ENCODE measurements at regions not wholly inside any gene's neighbourhood (a gene's known extent, or its start where the extent isn't known, plus 50 kb on each side); places are given as distances from the start of the nearest gene placed in this dataset.
A peak's percentile ranks its signal among the peaks of the same experiment; 100 is the strongest.
"Not testable (repeated sequence)": the region's sequence is repeated elsewhere in the genome, so short reads cannot be mapped to it uniquely, and the experiment has no call there.

DNA sequence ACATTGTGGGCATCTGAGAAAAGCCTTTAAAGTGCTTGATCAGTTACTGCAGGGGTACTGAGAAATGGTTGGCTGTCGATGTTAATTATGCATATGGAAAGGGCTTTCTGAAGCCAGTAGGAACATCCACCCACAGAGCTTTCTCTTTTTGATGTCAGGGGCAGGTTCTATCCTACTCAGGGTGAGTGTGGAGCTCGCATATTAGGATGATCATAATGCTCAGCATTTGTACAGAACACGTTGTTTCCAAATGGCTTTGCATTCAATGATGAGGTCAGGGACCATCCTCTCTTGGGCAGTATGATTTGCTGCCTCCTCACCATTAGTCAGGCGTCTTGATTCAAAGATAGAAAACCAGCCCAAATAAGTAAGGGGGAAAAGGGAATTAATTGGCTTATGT is 141.9 kb downstream of the HMHB1 start:
- no peak for DNase-seq (ENCODE audit: low spot score)

DNA sequence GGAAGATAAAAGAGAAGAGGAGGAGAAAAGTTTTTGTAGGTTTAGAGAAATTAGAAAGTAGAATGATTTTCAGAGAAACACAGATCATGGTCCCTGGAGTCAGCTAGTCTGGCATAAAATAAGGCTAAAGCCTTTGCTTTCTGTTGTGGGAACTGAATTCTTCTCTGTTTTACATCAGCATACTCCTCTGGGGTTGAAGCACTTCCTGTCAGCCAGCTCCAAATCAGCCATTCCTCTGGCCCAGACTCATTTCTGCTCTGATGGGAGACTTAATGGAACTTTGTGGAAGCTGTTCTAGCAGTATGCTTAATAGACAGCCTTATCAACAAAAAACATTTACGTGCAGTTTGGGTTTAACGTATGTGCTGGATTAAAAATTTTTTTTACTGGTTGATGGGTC is 143.2 kb downstream of the HMHB1 start:
- no peak for DNase-seq (ENCODE audit: low spot score)

DNA sequence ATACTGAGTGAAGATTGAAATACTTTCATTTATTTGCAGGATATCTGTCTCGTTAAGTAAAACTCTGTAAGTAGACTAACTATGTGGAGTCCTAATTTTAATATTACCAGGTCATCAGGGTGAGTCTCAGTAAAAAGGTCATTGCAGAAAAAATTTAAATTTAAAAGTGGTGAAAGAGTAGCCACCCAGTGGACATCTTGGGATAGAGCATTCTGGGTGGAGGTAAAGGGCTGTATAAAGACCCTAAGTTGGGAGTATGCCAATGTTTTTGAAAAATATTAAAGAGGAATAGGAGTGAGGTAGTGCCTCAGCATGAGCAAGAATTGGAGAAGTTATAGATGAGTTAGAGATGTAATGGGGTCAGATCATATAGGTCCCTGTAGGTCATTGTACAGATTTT is 145.5 kb downstream of the HMHB1 start:
- DNase-seq (ENCODE audit: low spot score), result no peak

DNA sequence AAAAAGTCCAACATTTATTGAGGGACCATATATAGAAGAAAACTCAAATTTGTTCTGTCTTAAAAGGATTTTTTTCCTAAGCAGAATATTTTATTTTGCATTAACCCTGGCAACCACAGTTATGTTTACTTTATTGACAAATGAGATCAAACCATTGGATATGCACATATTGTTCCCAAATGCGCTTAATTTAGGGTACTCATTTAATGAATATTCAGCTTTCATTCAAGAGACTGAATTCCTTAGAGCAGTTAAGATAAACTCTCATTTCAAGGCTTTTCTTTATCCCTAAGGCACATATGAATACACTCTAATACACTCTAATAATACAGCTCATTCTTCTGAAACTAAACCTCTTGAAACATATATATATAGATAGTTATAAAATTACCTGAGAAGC is 150.2 kb downstream of the HMHB1 start:
- no peak for DNase-seq (ENCODE audit: low spot score)

DNA sequence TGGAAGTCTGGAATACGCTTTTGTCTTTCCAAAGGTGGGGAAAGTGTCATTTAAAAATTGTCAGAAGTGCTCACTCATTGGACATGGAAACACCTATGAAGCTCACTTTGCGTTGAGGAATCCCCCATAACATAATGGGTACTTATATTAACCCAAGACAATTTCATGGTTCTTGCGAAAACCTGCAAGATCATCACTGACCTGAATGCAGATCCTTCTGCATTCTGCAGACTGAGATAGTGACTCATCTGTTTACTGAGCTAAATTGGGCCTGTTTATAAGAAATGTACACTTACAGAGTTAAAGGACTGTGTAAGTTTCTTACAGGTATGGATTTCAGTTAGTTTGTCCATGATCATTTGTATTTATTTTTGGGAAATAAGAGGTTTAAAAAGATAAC is 153.0 kb downstream of the HMHB1 start:
- no peak for DNase-seq (ENCODE audit: low spot score)

DNA sequence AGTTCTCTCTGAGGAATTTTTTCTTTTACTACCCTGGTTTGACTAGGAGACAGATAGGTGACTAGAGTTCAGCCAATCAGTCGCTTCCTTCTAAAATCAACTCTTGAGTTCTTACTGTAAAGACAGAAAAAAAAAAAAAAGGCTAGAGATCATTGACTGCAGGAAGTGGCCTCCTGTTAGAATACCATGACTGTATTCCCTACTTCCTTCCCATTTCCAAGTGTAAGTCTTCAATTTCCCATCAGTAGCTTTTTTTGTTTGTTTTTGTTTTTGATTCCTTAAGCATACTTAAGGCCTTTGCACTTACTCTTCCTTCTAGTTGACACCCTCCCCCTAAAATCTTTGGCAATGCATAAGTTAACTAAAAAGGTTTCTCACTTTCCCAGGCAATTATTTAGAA is 154.3 kb downstream of the HMHB1 start:
- no peak for DNase-seq (ENCODE audit: low spot score)

DNA sequence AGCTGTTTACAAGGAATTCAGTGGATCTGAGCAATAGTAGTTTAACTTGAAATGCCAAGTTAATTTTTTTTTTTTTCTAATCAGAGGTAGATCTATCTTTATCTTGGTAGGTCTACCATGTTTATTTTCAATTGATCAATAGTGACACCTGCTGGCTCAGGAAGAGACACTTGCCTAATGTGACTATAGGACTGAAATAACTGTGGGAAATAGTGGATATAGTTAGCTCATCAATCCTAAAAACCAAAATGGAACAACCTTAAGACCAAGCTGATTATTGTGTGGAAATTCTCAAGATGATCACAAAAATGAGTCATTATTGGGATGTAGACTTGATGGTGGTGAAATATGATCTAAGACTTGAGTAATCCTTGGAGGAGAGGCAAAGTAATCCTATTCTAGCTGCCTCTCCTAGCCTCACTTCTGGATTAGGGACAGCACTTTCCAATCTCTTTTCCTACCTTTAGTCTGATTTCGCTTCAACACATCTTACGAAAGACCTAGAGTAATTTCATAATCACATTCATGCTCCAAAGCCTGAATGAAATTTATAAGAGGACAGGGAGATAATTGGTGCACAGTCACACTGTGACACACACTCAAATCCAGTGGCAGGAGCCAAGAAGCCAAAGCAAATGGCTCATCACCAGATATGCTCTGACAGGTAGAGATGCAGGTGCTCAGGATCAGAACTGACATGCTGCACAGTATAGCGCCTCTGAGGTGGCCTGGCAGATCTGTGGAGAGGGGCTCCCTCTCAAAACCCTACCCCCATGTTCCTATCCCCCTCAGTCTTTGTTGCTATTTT is 156.3 kb downstream of the HMHB1 start:
- peak; percentile 51 for DNase-seq (ENCODE audit: low spot score)

DNA sequence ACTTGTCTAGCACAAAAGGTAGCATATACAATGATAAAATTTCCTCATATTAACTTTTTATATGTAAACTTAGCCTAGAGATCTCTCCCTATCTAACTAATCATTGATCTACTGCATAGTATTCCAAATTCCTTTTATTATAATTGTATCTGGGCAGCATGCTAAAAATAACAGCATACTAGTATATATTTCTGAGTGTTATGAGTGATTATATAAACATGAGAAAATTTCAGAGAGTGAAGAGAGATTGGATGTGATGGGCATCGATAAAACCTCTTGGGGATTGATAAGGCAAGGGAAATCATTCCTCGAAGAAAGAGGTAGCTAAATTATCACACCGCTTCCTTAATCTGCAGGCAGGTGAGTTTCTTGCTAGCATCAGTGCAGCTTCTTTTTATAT is 158.2 kb downstream of the HMHB1 start:
- no peak for DNase-seq (ENCODE audit: low spot score)

DNA sequence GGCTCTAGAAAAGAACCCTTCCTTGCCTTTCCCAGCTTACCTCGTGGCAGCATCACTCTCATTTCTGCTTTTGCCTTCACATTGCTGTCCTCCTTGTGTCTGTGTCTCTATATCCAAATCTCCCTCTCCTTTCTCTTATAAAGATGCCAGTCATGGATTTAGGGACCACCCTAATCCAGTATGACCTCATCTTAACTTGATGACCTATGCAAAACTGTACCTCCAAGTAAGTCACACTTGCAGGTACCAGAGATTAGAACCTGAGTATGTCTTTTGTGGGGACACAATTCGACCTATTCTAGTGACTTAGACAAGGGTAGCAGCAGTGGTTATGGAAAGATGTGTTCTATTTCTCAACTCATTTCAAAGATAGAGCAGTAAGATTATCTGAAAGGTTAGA is 160.1 kb downstream of the HMHB1 start:
- no peak for DNase-seq (ENCODE audit: low spot score)

DNA sequence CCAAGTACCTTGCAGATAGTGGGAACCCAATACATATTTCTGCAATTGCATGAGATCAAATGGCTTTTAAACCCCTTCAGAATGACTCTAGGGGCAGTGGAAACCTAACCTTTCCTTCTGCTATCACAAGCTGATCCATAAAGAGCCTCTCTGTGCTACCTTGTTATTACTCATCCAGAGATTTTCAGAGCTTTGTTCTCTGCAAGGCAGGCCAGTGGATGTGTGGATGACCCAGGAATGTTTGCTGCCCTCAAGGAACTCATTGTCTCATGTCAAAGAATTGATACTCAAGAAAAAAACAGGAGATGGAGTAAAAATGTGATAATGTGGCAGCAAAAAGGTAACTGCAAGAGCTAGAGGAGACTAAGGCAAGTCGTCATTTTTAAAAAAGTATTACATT is 164.1 kb downstream of the HMHB1 start:
- DNase-seq (ENCODE audit: low spot score), result no peak

DNA sequence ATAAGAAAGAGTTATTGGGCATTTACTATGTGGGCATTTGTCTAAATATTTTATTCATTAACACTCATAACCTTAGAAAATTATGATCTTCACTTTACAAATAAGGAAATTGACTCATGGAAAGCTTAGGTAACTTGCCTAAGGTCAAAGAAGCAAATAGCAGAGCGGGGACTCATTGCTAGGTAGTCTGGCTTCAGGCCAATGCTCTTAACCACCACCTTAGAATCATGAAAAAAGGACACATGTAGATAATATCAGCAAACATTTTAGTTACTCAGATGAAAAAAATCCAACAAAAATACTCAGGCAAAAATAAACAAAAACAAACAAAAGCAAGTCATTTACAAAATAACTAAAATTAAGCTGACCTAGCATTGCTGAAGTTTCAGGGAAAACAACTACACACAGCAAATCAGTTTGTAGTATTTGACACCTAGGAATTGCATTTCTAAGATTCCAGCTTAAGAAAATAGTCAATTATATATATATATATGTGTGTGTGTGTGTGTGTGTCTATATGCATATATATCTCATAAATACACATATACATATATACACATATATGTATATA is 166.0 kb downstream of the HMHB1 start:
- DNase-seq (ENCODE audit: low spot score), result no peak

DNA sequence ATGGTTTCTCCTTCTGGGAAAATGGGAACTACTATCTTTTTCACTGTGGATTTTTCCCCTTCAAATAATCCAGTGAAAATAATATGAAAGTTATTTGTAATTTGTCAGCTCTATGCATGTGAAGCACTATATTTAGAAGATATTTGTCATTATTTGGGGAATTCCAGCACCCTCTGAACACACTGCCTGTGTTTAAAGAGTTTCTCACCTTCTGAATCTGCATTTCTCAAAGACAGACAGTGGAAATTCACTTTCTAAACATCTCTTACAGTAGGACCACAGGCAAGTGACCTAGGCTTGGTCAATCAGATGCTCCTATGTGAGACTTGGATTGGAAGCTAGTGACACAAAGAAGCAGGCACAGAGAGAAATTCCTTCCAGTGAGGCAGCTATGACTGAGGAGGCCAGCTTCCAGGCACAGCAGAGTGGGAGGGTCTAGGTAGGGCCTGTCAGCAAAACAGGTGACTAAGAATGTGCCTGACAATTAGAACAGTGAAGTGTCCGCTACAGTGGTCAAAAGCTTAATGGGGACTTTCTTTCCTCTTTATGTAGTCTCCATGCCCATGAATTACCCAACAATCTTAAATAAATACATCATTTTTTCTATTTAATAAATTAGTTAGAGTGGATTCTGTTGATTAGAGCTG is 167.2 kb downstream of the HMHB1 start:
- peak; percentile 8 for DNase-seq (ENCODE audit: low spot score)

DNA sequence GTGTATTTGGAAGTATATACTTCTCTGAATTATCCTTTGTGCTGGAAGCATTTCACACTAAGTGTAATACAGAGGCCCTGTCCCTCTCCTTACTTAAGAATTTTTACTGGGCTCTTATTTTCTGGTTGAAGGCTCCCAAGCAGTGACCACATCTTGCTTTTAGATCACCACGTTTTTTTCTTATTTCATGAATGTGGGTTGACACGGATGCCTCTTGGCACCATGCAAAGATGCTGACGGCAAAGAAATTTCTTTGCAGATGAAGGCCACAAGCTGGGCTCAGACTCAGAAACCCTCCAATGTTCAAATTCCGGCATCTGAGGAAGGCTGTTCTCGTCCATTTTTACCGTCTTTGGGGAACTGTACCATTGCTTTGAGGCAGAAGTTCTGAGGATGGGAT is 168.5 kb downstream of the HMHB1 start:
- DNase-seq (ENCODE audit: low spot score), result no peak

DNA sequence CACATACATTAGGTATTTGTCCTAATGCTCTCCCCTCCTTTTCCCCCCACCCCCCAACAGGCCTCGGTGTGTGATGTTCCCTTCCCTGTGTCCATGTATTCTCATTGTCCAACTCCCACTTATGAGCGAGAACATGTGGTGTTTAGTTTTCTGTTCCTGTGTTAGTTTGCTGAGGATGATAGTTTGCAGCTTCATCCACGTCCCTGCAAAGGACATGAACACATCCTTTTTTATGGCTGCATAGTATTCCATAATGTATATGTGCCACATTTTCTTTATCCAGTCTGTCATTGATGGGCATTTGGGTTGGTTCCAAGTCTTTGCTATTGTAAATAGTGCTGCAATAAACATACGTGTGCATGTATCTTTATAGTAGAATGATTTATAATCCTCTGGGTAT is 171.0 kb downstream of the HMHB1 start:
- not testable (repeated sequence) for DNase-seq (ENCODE audit: low spot score)

DNA sequence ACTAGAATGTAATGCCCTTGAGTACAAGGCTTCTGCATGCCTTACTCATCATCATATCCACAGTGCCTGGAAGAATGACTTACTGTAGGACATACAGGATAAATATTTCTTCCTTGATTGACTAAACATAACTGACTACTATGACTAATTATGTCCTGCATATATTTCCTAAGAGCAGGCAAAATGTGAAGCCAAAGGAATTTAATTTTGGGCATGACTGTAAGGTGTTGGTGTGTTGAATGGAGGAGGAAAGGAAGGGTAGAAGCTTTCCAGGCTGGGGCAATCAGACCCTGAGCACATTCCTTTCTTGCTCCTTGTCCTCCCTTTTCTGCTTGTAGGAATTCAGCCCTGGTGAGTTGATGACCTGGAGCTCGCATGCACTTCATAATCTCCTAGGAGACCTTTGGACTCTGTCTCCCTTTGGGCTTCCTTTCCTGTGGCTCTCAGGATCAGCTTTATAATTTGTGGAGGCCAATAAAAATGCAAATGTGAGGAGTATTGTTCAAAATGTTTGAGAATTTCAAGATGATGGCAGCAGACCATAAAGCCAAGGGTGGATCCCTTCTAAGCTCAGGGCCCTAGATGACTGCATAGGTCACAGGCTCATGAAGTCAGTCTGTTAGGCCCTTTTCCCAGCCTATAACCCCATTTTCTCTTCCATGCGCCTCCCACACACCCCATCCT is 174.0 kb downstream of the HMHB1 start:
- DNase-seq (ENCODE audit: low spot score), result peak; percentile 49

DNA sequence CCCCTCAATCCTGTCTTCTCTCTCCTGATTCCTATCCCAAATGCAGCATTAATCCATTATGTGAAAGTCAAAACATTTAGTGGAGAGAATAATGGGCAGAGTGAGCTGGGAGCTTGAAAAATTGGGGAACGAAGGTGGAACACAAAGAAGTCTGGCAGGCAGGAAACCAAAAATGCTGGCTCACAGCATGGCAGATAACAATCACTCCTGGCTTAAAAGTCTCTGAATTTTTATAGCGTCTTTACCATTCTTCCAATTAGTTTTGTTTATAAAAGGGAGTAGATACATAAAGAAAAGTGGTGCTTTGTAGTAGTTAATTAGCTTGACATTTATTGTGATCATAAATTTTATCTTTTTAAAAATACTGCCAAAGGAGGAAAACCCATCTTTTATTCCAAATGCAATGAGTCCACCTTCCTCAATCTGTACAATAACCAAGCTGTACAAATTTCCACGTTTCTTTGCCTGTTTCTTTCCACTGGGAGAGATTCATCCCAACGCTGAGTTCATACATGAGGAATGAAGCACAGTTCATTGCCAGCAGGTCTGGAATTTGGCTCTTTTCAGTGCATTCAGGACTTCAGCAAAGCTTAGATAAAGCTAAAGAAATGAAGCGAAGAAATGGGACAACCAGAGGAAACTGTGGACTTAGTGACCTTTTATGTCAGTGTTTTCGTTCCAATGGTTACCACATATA is 174.7 kb downstream of the HMHB1 start:
- peak; percentile 44 for DNase-seq (ENCODE audit: low spot score)

DNA sequence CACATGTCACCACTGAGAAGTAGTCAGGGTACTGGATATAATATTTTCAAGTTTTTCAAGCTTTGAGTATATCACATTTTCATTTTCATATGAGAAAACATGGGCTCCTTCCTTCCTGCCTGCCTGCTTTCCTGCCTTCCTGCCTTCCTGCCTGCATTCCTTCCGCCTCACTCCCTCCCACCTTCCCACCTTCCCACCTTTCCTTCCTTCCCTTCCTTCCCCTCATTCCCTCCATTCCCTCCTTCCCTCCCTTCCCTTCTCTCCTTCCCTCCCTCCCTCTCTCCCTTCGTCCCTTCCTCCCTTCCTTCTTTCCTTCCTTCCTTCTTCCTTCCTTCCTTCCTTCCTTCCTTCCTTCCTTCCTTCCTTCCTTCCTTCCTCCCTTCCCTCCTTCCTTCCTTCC is 175.3 kb downstream of the HMHB1 start:
- DNase-seq (ENCODE audit: low spot score), result no peak

DNA sequence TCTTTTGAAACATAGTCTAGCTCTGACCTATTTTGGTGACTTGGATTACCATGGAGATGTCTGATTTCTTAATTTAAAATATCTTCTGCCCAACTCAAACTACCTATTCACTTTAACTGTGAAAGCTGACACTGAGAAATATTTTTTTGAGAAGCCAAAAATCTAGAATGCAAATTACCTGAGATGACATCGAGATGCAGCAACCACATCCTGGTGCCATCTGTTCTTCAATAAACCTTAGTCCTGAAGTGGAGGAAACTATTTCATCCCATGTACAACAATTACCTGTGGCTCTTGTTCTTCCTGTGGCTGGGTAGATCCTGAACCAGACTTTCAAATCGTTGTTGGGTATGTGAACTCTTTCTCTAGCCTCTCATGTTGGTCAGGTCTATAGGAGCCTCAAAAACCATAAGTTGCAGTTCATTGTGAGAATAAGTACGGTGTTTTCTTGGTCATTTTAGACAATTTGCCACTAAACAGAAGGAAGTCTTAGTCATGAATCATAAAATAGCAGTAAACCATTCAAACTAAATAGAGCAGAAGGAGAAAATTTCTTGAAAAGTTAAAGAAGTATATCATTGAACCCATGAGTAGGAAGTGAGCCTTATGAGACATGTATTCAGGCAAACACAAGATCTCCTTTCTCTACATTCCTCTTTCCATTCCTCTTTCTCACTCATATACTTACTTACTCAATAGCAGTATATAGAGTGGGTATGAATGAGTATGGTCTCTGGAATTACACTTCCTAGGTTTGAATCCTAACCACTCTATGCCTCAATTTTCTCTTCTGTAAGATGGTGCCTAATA is 176.0 kb downstream of the HMHB1 start:
- DNase-seq (ENCODE audit: low spot score), result no peak

DNA sequence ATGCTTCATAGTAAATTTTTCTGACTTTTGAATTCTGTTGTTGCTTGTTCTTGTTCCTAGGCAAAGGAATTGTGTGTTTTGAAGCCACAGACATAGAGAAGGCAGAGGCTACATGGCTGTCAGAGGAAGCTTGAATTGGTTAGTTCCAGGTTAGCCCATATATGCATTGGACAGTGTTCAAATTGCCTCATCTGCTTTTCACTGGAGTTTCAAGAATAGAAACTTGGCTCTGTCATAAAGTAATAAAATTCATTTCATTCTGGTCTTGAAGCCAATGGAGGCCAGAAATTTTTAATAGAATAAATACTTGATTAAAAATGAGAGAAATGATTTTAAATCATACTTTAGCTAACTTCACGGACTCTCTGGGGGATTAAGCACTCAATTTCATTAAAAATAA is 178.0 kb downstream of the YIPF5 start:
- no peak for DNase-seq (ENCODE audit: low spot score)

DNA sequence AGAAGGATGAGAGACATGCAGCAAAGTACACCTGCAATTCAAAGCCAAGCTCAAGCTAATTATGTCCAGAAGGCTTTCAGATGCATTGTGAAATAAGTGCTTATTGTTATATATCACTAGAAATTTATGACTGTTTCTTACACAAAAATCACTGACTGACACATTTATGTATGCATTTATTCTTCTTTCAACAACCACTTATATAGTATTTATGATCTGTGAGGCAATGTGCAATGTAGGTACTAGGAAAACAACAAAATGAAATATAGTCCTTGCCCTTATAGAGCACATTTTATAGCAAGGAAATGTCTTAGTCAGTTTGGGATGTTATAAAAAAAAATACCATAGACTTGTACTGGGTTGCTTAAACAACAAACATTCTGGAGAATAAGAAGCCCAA is 167.6 kb downstream of the YIPF5 start:
- DNase-seq (ENCODE audit: low spot score), result no peak

DNA sequence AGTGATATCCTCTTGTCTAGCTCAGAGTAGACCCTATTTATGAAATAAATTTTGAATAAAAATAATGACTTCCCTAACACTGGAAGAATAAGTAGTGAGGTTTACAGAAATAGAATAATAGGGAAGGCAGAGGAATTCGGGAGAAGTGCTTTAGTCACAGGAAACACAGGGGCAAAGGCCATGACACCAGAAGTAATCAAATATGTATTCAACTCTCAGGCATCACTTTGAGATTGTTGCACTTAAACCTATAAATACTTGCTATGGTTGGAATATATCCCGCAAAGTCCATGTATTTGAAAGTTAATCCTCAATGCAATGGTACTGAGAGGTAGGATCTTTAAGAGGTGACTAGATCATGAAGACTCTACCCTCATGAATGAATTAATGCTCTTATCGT is 166.8 kb downstream of the YIPF5 start:
- DNase-seq (ENCODE audit: low spot score), result no peak

DNA sequence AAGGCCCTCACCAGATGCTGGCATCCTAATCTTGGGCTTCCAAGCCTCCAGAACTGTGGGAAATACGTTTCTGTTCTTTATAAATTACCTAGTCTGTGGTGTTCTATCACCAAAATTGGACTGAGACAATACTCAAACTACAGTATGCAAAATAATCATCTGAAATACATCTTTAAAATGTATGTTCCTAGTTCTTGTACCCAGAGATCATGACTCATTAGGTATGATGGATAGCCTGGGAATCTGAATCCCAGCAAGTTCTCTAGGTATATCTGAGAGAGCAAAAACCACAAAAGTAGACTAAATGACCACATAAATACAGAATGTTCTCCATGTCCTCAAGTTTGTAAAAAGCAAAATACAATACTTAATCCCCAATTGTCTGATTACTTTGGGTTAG is 166.3 kb downstream of the YIPF5 start:
- no peak for DNase-seq (ENCODE audit: low spot score)
